ENCODE measurements at regions not wholly inside any gene's neighbourhood (a gene's known extent, or its start where the extent isn't known, plus 50 kb on each side); places are given as distances from the start of the nearest gene placed in this dataset.
A peak's percentile ranks its signal among the peaks of the same experiment; 100 is the strongest.

GRCh38 chr10:110373857-110374654 lies 69.3 kb upstream of the SMNDC1 start:
- DNase-seq (ENCODE audit: low read depth in 2 of 2) = no peak

- DNase-seq (ENCODE audit: low read depth in 2 of 2) = no peak
Measured at GRCh38 chr10:110375121-110375520, 70.4 kb upstream of the SMNDC1 start.

- DNase-seq (ENCODE audit: low read depth in 2 of 2) = no peak
Measured at GRCh38 chr10:110376021-110376766, 71.5 kb upstream of the SMNDC1 start.

- DNase-seq (ENCODE audit: low read depth in 2 of 2) = no peak
Measured at GRCh38 chr10:110376767-110377160, 72.0 kb upstream of the SMNDC1 start.

- DNase-seq (ENCODE audit: low read depth in 2 of 2) = no peak
Measured at GRCh38 chr10:110378006-110378405, 73.3 kb upstream of the SMNDC1 start.

- DNase-seq (ENCODE audit: low read depth in 2 of 2) = no peak
Measured at GRCh38 chr10:110378533-110379108, 73.9 kb upstream of the SMNDC1 start.

- no peak for DNase-seq (ENCODE audit: low read depth in 2 of 2)
Measured at GRCh38 chr10:110379831-110380230, 75.1 kb upstream of the SMNDC1 start.

GRCh38 chr10:110380293-110380692 lies 75.6 kb upstream of the SMNDC1 start:
- no peak for DNase-seq (ENCODE audit: low read depth in 2 of 2)

GRCh38 chr10:110382695-110383094 lies 78.0 kb upstream of the SMNDC1 start:
- DNase-seq (ENCODE audit: low read depth in 2 of 2) = no peak

GRCh38 chr10:110387617-110387982 lies 82.9 kb upstream of the SMNDC1 start:
- no peak for DNase-seq (ENCODE audit: low read depth in 2 of 2)

- peak; percentile 40 to 76 for DNase-seq (ENCODE audit: low read depth in 2 of 2)
Measured at GRCh38 chr10:110387983-110388686, 83.4 kb upstream of the SMNDC1 start.

GRCh38 chr10:110388687-110389052 lies 84.0 kb upstream of the SMNDC1 start:
- no peak for DNase-seq (ENCODE audit: low read depth in 2 of 2)

GRCh38 chr10:110389255-110389654 lies 84.5 kb upstream of the SMNDC1 start:
- no peak for DNase-seq (ENCODE audit: low read depth in 2 of 2)

- DNase-seq (ENCODE audit: low read depth in 2 of 2) = no peak
Measured at GRCh38 chr10:110391541-110391940, 86.8 kb upstream of the SMNDC1 start.

- no peak for DNase-seq (ENCODE audit: low read depth in 2 of 2)
Measured at GRCh38 chr10:110392121-110392520, 87.4 kb upstream of the SMNDC1 start.

- no peak for DNase-seq (ENCODE audit: low read depth in 2 of 2)
Measured at GRCh38 chr10:110392868-110393740, 88.4 kb upstream of the SMNDC1 start.

GRCh38 chr10:110393866-110394265 lies 89.1 kb upstream of the SMNDC1 start:
- DNase-seq (ENCODE audit: low read depth in 2 of 2) = no peak

GRCh38 chr10:110394296-110394695 lies 89.6 kb upstream of the SMNDC1 start:
- DNase-seq (ENCODE audit: low read depth in 2 of 2) = no peak

- no peak for DNase-seq (ENCODE audit: low read depth in 2 of 2)
Measured at GRCh38 chr10:110394898-110395297, 90.2 kb upstream of the SMNDC1 start.

- DNase-seq (ENCODE audit: low read depth in 2 of 2) = peak in 1 of 2 donors; percentile 31
Measured at GRCh38 chr10:110395350-110396283, 90.9 kb upstream of the SMNDC1 start.

Data from activated CD8-positive, alpha-beta memory T cell treated with anti-CD3 and anti-CD28 coated beads for 4 hours (primary cell).